Astrocyte (in vitro differentiated cells and primary cell): ENCODE measurements at regions not wholly inside any gene's neighbourhood (a gene's known extent, or its start where the extent isn't known, plus 50 kb on each side); places are given as distances from the start of the nearest gene placed in this dataset.

Experiments used
- CTCF ChIP-seq: IDR thresholded peaks from 2 replicates; pipeline ENCODE4 v1.5.1; 2011; ENCODE audit warnings: low read depth, mild to moderate bottlenecking, inconsistent platforms, low read length, moderate library complexity; ENCODE audit not compliant: insufficient read depth
- EZH2 ChIP-seq: IDR thresholded peaks from 2 replicates; pipeline ENCODE4 v1.6.1; 2012; ENCODE audit warnings: mild to moderate bottlenecking, low read length, inconsistent platforms; ENCODE audit not compliant: insufficient read depth

- TF ChIP-seq CTCF (no peak), EZH2 (no peak)
Measured at GRCh38 chr9:75672478-75672877, 218.0 kb upstream of the PCSK5 start.
